IMR-90 (cell line): ENCODE measurements at regions not wholly inside any gene's neighbourhood (a gene's known extent, or its start where the extent isn't known, plus 50 kb on each side); places are given as distances from the start of the nearest gene placed in this dataset.

ENCODE experiments used
- ATAC-seq: fragments of 200-7000 bp; cut with Tn5 transposase; 2 replicates; pipeline ENCODE4 v1.9.1; 2020; ENCODE audit warnings: low read depth, mild to moderate bottlenecking, moderate library complexity
- BruUV-seq: library from RNA; stranded (reverse); fragments of 400-500 nt; replicated peaks from 2 replicates; lab custom pipeline; 2021; lab: Mats Ljungman, UMichigan
- CTCF ChIA-PET: fragments of 300-600 bp; formaldehyde crosslinking; extraction: SDS; loops from one replicate; lab custom pipeline; 2021; ENCODE audit warnings: antibody characterized with exemption; lab: Yijun Ruan, JAX
- POLR2A ChIA-PET: fragments of 300-600 bp; sonication (Branson Sonifier 250); formaldehyde crosslinking; loops from one replicate; lab custom pipeline; 2022; ENCODE audit warnings: antibody characterized with exemption; ENCODE audit not compliant: unreplicated experiment; lab: Charles Lee
- DNase-seq: peaks from one replicate; pipeline ENCODE4 v3.0.0; 2013
- H2AFZ ChIP-seq: replicated peaks from 2 replicates; pipeline ENCODE3; 2013; ENCODE audit warnings: low read length, mild to moderate bottlenecking; ENCODE audit not compliant: poor library complexity
- H2AK5ac ChIP-seq: 2 replicates; pipeline ENCODE4 v1.6.1; 2013; ENCODE audit warnings: low read depth, low read length, inconsistent platforms
- H2AK9ac ChIP-seq: replicated peaks from 2 replicates; pipeline ENCODE3; 2013; ENCODE audit warnings: mild to moderate bottlenecking, low read depth, low read length, moderate library complexity; ENCODE audit not compliant: poor library complexity
- H2BK120ac ChIP-seq: 2 replicates; pipeline ENCODE4 v1.6.1; 2013; ENCODE audit warnings: low read depth, low read length, inconsistent platforms
- H2BK15ac ChIP-seq: 3 replicates; pipeline ENCODE4 v1.6.1; 2013; ENCODE audit warnings: low read depth, low read length, inconsistent platforms
- H2BK20ac ChIP-seq: 2 replicates; pipeline ENCODE4 v1.6.1; 2013; ENCODE audit warnings: low read depth, mild to moderate bottlenecking, inconsistent platforms, low read length, moderate library complexity
- H2BK5ac ChIP-seq: 2 replicates; pipeline ENCODE4 v1.6.1; 2013; ENCODE audit warnings: mild to moderate bottlenecking, low read depth, low read length, inconsistent platforms; ENCODE audit not compliant: poor library complexity, severe bottlenecking
- H3K14ac ChIP-seq: replicated peaks from 2 replicates; pipeline ENCODE4 v1.6.1; 2013; ENCODE audit warnings: low read depth, low read length, inconsistent platforms
- H3K18ac ChIP-seq: 2 replicates; pipeline ENCODE4 v1.6.1; 2013; ENCODE audit warnings: low read depth, low read length, control low read depth
- H3K23ac ChIP-seq: 2 replicates; pipeline ENCODE4 v1.6.1; 2013; ENCODE audit warnings: low read depth, low read length, inconsistent platforms
- H3K27ac ChIP-seq: 2 replicates; pipeline ENCODE4 v1.5.1; 2013; ENCODE audit warnings: mild to moderate bottlenecking, control low read depth, low read length; ENCODE audit not compliant: insufficient read depth
- H3K27me3 ChIP-seq: 2 replicates; pipeline ENCODE4 v1.6.1; 2013; ENCODE audit warnings: low read length; ENCODE audit not compliant: control insufficient read depth, insufficient read depth
- H3K36me3 ChIP-seq: 2 replicates; pipeline ENCODE4 v1.6.1; 2013; ENCODE audit warnings: low read length, mixed read lengths; ENCODE audit not compliant: control insufficient read depth, insufficient read depth
- H3K4ac ChIP-seq: 2 replicates; pipeline ENCODE4 v1.6.1; 2013; ENCODE audit warnings: low read depth, low read length, inconsistent platforms
- H3K4me1 ChIP-seq: 2 replicates; pipeline ENCODE4 v1.6.1; 2013; ENCODE audit warnings: low read length, mixed read lengths; ENCODE audit not compliant: control insufficient read depth, insufficient read depth
- H3K4me2 ChIP-seq: 2 replicates; pipeline ENCODE4 v1.6.1; 2013; ENCODE audit warnings: low read depth, mild to moderate bottlenecking, control low read depth, low read length, moderate library complexity
- H3K4me3 ChIP-seq: 2 replicates; pipeline ENCODE4 v1.5.1; 2013; ENCODE audit warnings: low read depth, mild to moderate bottlenecking, control low read depth, low read length, moderate library complexity; ENCODE audit not compliant: insufficient read depth
- H3K56ac ChIP-seq: 2 replicates; pipeline ENCODE4 v1.6.1; 2013; ENCODE audit warnings: low read length, inconsistent platforms; ENCODE audit not compliant: insufficient read depth; ENCODE audit errors: extremely low read depth
- H3K79me1 ChIP-seq, 2 experiments: 2 replicates each; pipeline ENCODE4 v1.6.1; 2013; ENCODE audit warnings: low read length in 2 of 2, inconsistent platforms in 1 of 2, low read depth in 1 of 2
- H3K9ac ChIP-seq: 2 replicates; pipeline ENCODE4 v1.6.1; 2013; ENCODE audit warnings: low read depth, low read length, control low read depth
- H3K9me1 ChIP-seq: 2 replicates; pipeline ENCODE4 v1.6.1; 2013; ENCODE audit warnings: low read length, inconsistent platforms; ENCODE audit not compliant: insufficient read depth
- H3K9me3 ChIP-seq: 2 replicates; pipeline ENCODE4 v1.6.1; 2013; ENCODE audit warnings: low read length; ENCODE audit not compliant: control insufficient read depth, insufficient read depth
- H4K20me1 ChIP-seq: 2 replicates; pipeline ENCODE4 v1.6.1; 2013; ENCODE audit warnings: low read length, inconsistent platforms; ENCODE audit not compliant: insufficient read depth
- H4K5ac ChIP-seq: 2 replicates; pipeline ENCODE4 v1.6.1; 2013; ENCODE audit warnings: mild to moderate bottlenecking, low read depth, low read length, control low read depth
- H4K8ac ChIP-seq, 2 experiments: 2 replicates each; pipeline ENCODE4 v1.6.1; 2013; ENCODE audit warnings: low read depth in 2 of 2, low read length in 2 of 2, control low read depth in 1 of 2, inconsistent platforms in 1 of 2
- H4K91ac ChIP-seq: 2 replicates; pipeline ENCODE4 v1.6.1; 2013; ENCODE audit warnings: low read depth, low read length, inconsistent platforms; ENCODE audit not compliant: insufficient read depth
- CEBPB ChIP-seq: IDR thresholded peaks from 2 replicates; pipeline ENCODE4 v1.6.1; 2012; ENCODE audit warnings: low read depth, low read length, improper control_type of control experiment
- CHD1 ChIP-seq: IDR thresholded peaks from 2 replicates; pipeline ENCODE4 v1.6.1; 2012; ENCODE audit warnings: low read depth, low read length, improper control_type of control experiment
- CTCF ChIP-seq: conservative IDR thresholded peaks from 2 replicates; pipeline ENCODE4 v1.5.1; 2012; ENCODE audit warnings: mild to moderate bottlenecking, low read depth, low read length, improper control_type of control experiment
- ELK1 ChIP-seq: fragments of 150-350 bp; IDR thresholded peaks from 2 replicates; pipeline ENCODE4 v1.6.1; 2016; ENCODE audit warnings: low read depth, mild to moderate bottlenecking, low read length, moderate library complexity, borderline replicate concordance
- FOS ChIP-seq: fragments of 150-350 bp; IDR thresholded peaks from 2 replicates; pipeline ENCODE4 v1.6.1; 2016; ENCODE audit warnings: low read depth, low read length
- MAFK ChIP-seq: IDR thresholded peaks from 2 replicates; pipeline ENCODE4 v1.6.1; 2012; ENCODE audit warnings: low read depth, low read length, improper control_type of control experiment
- MAZ ChIP-seq: IDR thresholded peaks from 2 replicates; pipeline ENCODE4 v1.6.1; 2012; ENCODE audit warnings: low read depth, mild to moderate bottlenecking, low read length, improper control_type of control experiment, moderate library complexity, borderline replicate concordance
- MXI1 ChIP-seq: IDR thresholded peaks from 2 replicates; pipeline ENCODE4 v1.6.1; 2012; ENCODE audit warnings: low read depth, mild to moderate bottlenecking, low read length, moderate library complexity, borderline replicate concordance
- NFE2L2 ChIP-seq: fragments of 150-350 bp; IDR thresholded peaks from 2 replicates; pipeline ENCODE4 v1.6.1; 2016; ENCODE audit warnings: low read depth, mild to moderate bottlenecking, low read length
- POLR2A ChIP-seq: IDR thresholded peaks from 2 replicates; pipeline ENCODE4 v1.6.1; 2012; ENCODE audit warnings: mild to moderate bottlenecking, low read depth, low read length
- RAD21 ChIP-seq: IDR thresholded peaks from 2 replicates; pipeline ENCODE4 v1.6.1; 2012; ENCODE audit warnings: low read length, improper control_type of control experiment
- RCOR1 ChIP-seq: IDR thresholded peaks from 2 replicates; pipeline ENCODE4 v1.6.1; 2012; ENCODE audit warnings: mild to moderate bottlenecking, low read length, improper control_type of control experiment; ENCODE audit not compliant: insufficient replicate concordance
- RFX5 ChIP-seq: IDR thresholded peaks from 2 replicates; pipeline ENCODE4 v1.8.0; 2012; ENCODE audit warnings: low read depth, mild to moderate bottlenecking, low read length, moderate library complexity
- SMC3 ChIP-seq: fragments of 150-350 bp; IDR thresholded peaks from 2 replicates; pipeline ENCODE4 v1.6.1; 2016; ENCODE audit warnings: low read depth, mild to moderate bottlenecking, antibody characterized with exemption, low read length, moderate library complexity
- USF2 ChIP-seq: fragments of 150-350 bp; IDR thresholded peaks from 2 replicates; pipeline ENCODE4 v1.6.1; 2017; ENCODE audit warnings: mild to moderate bottlenecking, antibody characterized with exemption, low read length, low read depth
- WGBS, 2 experiments: methylation state at CpG; one replicate each; pipeline versions ENCODE4 v1.1.5 to v1.1.7; 2013; ENCODE audit warnings: missing lambda C conversion rate in 2 of 2; ENCODE audit not compliant: insufficient read length in 1 of 2; ENCODE audit errors: extremely low coverage in 2 of 2; 5-methylcytosine and 5-hydroxymethylcytosine counted together
- dilution Hi-C: fragments of 300-500 bp; cut with HindIII; formaldehyde crosslinking; loops from one replicate; pipeline ENCODE4 v1.14.3; 2018; ENCODE audit warnings: low sequenced_read_pairs; ENCODE audit not compliant: unreplicated experiment
- in situ Hi-C: fragments of 300-500 bp; cut with MboI; formaldehyde crosslinking; loops from 3 replicates; pipeline ENCODE4 v1.14.3; 2019; ENCODE audit warnings: low sequenced_read_pairs, inconsistent platforms, mixed read lengths
- intact Hi-C: fragments of 100-400 bp; cut with micrococcal nuclease; formaldehyde crosslinking; loops from 2 replicates; pipeline ENCODE4 v1.10.0; 2022

- Histone ChIP-seq H3K27me3 (peaks cover 5% of the 10 kb centered on the region; the same call in 1 of the 2 replicates), H4K5ac (no peak overlapping the region), H2AK9ac (no peak overlapping the region), H3K4me2 (no peak overlapping the region), H3K23ac (no peak overlapping the region), H2AFZ (no peak overlapping the region), H3K9ac (no peak overlapping the region), H3K18ac (no peak overlapping the region), H3K4me3 (no peak overlapping the region), H3K9me1 (no peaks in the 10 kb centered on the region), H2BK120ac (no peak overlapping the region), H3K9me3 (no peaks in the 10 kb centered on the region), H4K8ac (no peak overlapping the region), H3K27ac (no peak overlapping the region), H2BK5ac (no peak overlapping the region), H4K91ac (no peak overlapping the region), H3K79me1 (no peaks in the 10 kb centered on the region), H3K14ac (no peak overlapping the region), H3K4ac (no peak overlapping the region), H2BK20ac (no peak overlapping the region), H3K4me1 (peaks cover 2% of the 10 kb centered on the region; the same call in 1 of the 2 replicates), H2BK15ac (no peak overlapping the region), H3K56ac (no peak overlapping the region), H2AK5ac (no peak overlapping the region), H4K20me1 (no peaks in the 10 kb centered on the region), H3K36me3 (no peaks in the 10 kb centered on the region)
- ATAC-seq (no peak), DNase-seq (no peak)
- TF ChIP-seq SMC3 (no peak), MAZ (no peak), CHD1 (no peak), RFX5 (no peak), CEBPB (no peak), ELK1 (no peak), MXI1 (no peak), RAD21 (no peak), USF2 (no peak), CTCF (no peak), RCOR1 (no peak), POLR2A (no peak), MAFK (no peak), NFE2L2 (no peak), FOS (no peak)
- ChIA-PET POLR2A (no interaction called here), CTCF (no interaction called here)
- dilution Hi-C loops, result no loop called here
- 13% methylated on average over 3 of the region's 11 CpGs; no CpG with 5 or more reads in 1 of the 2 experiments for WGBS, 2 experiments
- no TSS peak for BruUV-seq
- intact Hi-C loops, result no loop called here
- in situ Hi-C loops, result loop anchor here (25.0 kb wide), 2 partner anchors 1020 to 1145 kb away; no protein-coding TSS in a partner anchor
These were observed 261.5 kb downstream of the NSG2 start for GRCh38 chr5:174307031-174307408.
